ENCODE measurements at regions not wholly inside any gene's neighbourhood (a gene's known extent, or its start where the extent isn't known, plus 50 kb on each side); places are given as distances from the start of the nearest gene placed in this dataset.

GRCh38 chr4:100284129-100284880 lies 94.0 kb upstream of the DDIT4L start:
- no peak for DNase-seq

- no peak for DNase-seq
Measured at GRCh38 chr4:100280807-100281206, 90.5 kb upstream of the DDIT4L start.

GRCh38 chr4:100278567-100278966 lies 88.3 kb upstream of the DDIT4L start:
- no peak for DNase-seq

GRCh38 chr4:100269446-100269845 lies 79.2 kb upstream of the DDIT4L start:
- DNase-seq = no peak

- no peak for DNase-seq
Measured at GRCh38 chr4:100268789-100269188, 78.5 kb upstream of the DDIT4L start.

- DNase-seq = no peak
Measured at GRCh38 chr4:100261346-100261745, 71.1 kb upstream of the DDIT4L start.

GRCh38 chr4:100258675-100259074 lies 68.4 kb upstream of the DDIT4L start:
- no peak for DNase-seq

- DNase-seq = no peak
Measured at GRCh38 chr4:100257567-100257966, 67.3 kb upstream of the DDIT4L start.

GRCh38 chr4:100254237-100254636 lies 64.0 kb upstream of the DDIT4L start:
- no peak for DNase-seq

GRCh38 chr4:100248476-100248875 lies 58.2 kb upstream of the DDIT4L start:
- no peak for DNase-seq

- no peak for DNase-seq
Measured at GRCh38 chr4:100246697-100247096, 56.4 kb upstream of the DDIT4L start.

- DNase-seq = no peak
Measured at GRCh38 chr4:100244347-100244746, 54.1 kb upstream of the DDIT4L start.

Data from SW 1271 (cell line).